ENCODE measurements at regions not wholly inside any gene's neighbourhood (a gene's known extent, or its start where the extent isn't known, plus 50 kb on each side); places are given as distances from the start of the nearest gene placed in this dataset.

- Mint-ChIP-seq H3K36me3 (ENCODE audit: low read depth) (no peaks in the 10 kb centered on the region), H3K4me1 (no peaks in the 10 kb centered on the region), H3K4me3 (no peak overlapping the region), H3K27me3 (ENCODE audit: insufficient read depth) (no peaks in the 10 kb centered on the region), H3K27ac (no peak overlapping the region), H3K9me3 (no peaks in the 10 kb centered on the region)
- Histone ChIP-seq H3K27me3 (ENCODE audit: control insufficient read depth, insufficient read depth, low read length, poor library complexity, severe bottlenecking) (no peaks in the 10 kb centered on the region), H3K4me3 (ENCODE audit: low read length) (no peak overlapping the region), H3K9ac (ENCODE audit: extremely low read depth, low read length, poor library complexity, severe bottlenecking) (no peak overlapping the region), H3K27ac (ENCODE audit: low read depth, low read length) (no peak overlapping the region), H3K36me3 (ENCODE audit: control insufficient read depth, insufficient read depth, low read length) (no peaks in the 10 kb centered on the region), H3K4me1 (ENCODE audit: control insufficient read depth, insufficient read depth, low read length) (no peaks in the 10 kb centered on the region), H3K9me3 (ENCODE audit: control insufficient read depth, low read length) (no peaks in the 10 kb centered on the region)
- 92 to 100% methylated on average over 1 to 2 of the region's 3 CpGs for WGBS, 2 experiments (ENCODE audit: insufficient coverage in 1 of 2, insufficient read length in 1 of 2)
- DNase-seq, result no peak
- TF ChIP-seq CTCF (conservative IDR thresholded peaks at IDR 0.05), result no peak
Measured at GRCh38 chr2:163436963-163437362, 298.8 kb downstream of the FIGN start.

GRCh38 chr2:163428187-163428586, 307.6 kb downstream of the FIGN start:
- Histone ChIP-seq H3K4me1 (ENCODE audit: control insufficient read depth, insufficient read depth, low read length) (no peaks in the 10 kb centered on the region), H3K27me3 (ENCODE audit: control insufficient read depth, insufficient read depth, low read length, poor library complexity, severe bottlenecking) (no peaks in the 10 kb centered on the region), H3K27ac (ENCODE audit: low read depth, low read length) (no peak overlapping the region), H3K36me3 (ENCODE audit: control insufficient read depth, insufficient read depth, low read length) (no peaks in the 10 kb centered on the region), H3K4me3 (ENCODE audit: low read length) (no peak overlapping the region), H3K9me3 (ENCODE audit: control insufficient read depth, low read length) (no peaks in the 10 kb centered on the region), H3K9ac (ENCODE audit: extremely low read depth, low read length, poor library complexity, severe bottlenecking) (no peak overlapping the region)
- 94% methylated on average over 4 of the region's 4 CpGs for WGBS, 2 experiments (ENCODE audit: insufficient coverage in 1 of 2, insufficient read length in 1 of 2)
- no peak overlapping the region for H3K27ac Mint-ChIP-seq
- no peak overlapping the region for H3K4me3 Mint-ChIP-seq
- DNase-seq, result no peak
- TF ChIP-seq CTCF (conservative IDR thresholded peaks at IDR 0.05), result no peak
- no peaks in the 10 kb centered on the region for H3K27me3 Mint-ChIP-seq (ENCODE audit: insufficient read depth)
- H3K9me3 Mint-ChIP-seq, result no peaks in the 10 kb centered on the region
- no peaks in the 10 kb centered on the region for H3K4me1 Mint-ChIP-seq
- H3K36me3 Mint-ChIP-seq (ENCODE audit: low read depth), result no peaks in the 10 kb centered on the region

GRCh38 chr2:163420604-163421003, 315.2 kb downstream of the FIGN start:
- WGBS, 2 experiments (ENCODE audit: insufficient coverage in 1 of 2, insufficient read length in 1 of 2), result 94% methylated on average over 2 of the region's 2 CpGs; no CpG with 5 or more reads in 1 of the 2 experiments

More at GRCh38 chr2:163420604-163421003, 315.2 kb downstream of the FIGN start:
- H3K4me3 ChIP-seq (ENCODE audit: low read length), result no peak overlapping the region
- H3K9me3 ChIP-seq (ENCODE audit: control insufficient read depth, low read length), result no peaks in the 10 kb centered on the region
- H3K4me1 Mint-ChIP-seq, result peaks cover 2% of the 10 kb centered on the region
- no peak overlapping the region for H3K27ac ChIP-seq (ENCODE audit: low read depth, low read length)
- DNase-seq, result no peak
- no peaks in the 10 kb centered on the region for H3K9me3 Mint-ChIP-seq
- H3K27me3 ChIP-seq (ENCODE audit: control insufficient read depth, insufficient read depth, low read length, poor library complexity, severe bottlenecking), result no peaks in the 10 kb centered on the region
- H3K27ac Mint-ChIP-seq, result no peak overlapping the region
- H3K27me3 Mint-ChIP-seq (ENCODE audit: insufficient read depth), result no peaks in the 10 kb centered on the region
- no peak overlapping the region for H3K4me3 Mint-ChIP-seq
- H3K36me3 ChIP-seq (ENCODE audit: control insufficient read depth, insufficient read depth, low read length), result no peaks in the 10 kb centered on the region
- no peak overlapping the region for H3K9ac ChIP-seq (ENCODE audit: extremely low read depth, low read length, poor library complexity, severe bottlenecking)
- no peaks in the 10 kb centered on the region for H3K36me3 Mint-ChIP-seq (ENCODE audit: low read depth)
- no peak for TF ChIP-seq CTCF (conservative IDR thresholded peaks at IDR 0.05)
- H3K4me1 ChIP-seq (ENCODE audit: control insufficient read depth, insufficient read depth, low read length), result no peaks in the 10 kb centered on the region

All from endodermal cell (in vitro differentiated cells).